Lower lobe of right lung (tissue), 2 donors: ENCODE measurements at regions not wholly inside any gene's neighbourhood (a gene's known extent, or its start where the extent isn't known, plus 50 kb on each side); places are given as distances from the start of the nearest gene placed in this dataset.

ENCODE experiments used
- ATAC-seq, 2 donors: fragments of 200-7000 bp; cut with Tn5 transposase; one replicate each; pipeline ENCODE4 v1.9.1; 2020 to 2022; ENCODE audit warnings: mild to moderate bottlenecking in 2 of 2, moderate library complexity in 2 of 2
- DNase-seq: peaks from one replicate; pipeline ENCODE4 v3.0.0-alpha.2; 2020
- H3K27ac ChIP-seq: fragments of 200-600 bp; one replicate; pipeline ENCODE4 v1.8.0; 2022
- H3K27me3 ChIP-seq: fragments of 200-600 bp; one replicate; pipeline ENCODE4 v1.8.0; 2022; ENCODE audit warnings: low read depth
- H3K36me3 ChIP-seq: fragments of 200-600 bp; one replicate; pipeline ENCODE4 v1.8.0; 2022; ENCODE audit warnings: mild to moderate bottlenecking
- H3K4me1 ChIP-seq: fragments of 200-600 bp; one replicate; pipeline ENCODE4 v1.8.0; 2022
- H3K4me3 ChIP-seq: fragments of 200-600 bp; one replicate; pipeline ENCODE4 v1.8.0; 2022; ENCODE audit warnings: mild to moderate bottlenecking
- H3K9me3 ChIP-seq: fragments of 200-600 bp; one replicate; pipeline ENCODE4 v1.8.0; 2022
- intact Hi-C: fragments of 100-400 bp; cut with DNase I; formaldehyde crosslinking; loops from one replicate; pipeline ENCODE4 v1.11.0; 2022
- TF ChIP-seq, protein P1 (sequence below): fragments of 200-600 bp; IDR thresholded peaks from one replicate; pipeline ENCODE4 v1.8.0; 2022; ENCODE audit warnings: antibody characterized with exemption, mild to moderate bottlenecking
- donor health status: DM: no; HTN: yes; CAD: no; lungs with severe emphysema.

DNA sequence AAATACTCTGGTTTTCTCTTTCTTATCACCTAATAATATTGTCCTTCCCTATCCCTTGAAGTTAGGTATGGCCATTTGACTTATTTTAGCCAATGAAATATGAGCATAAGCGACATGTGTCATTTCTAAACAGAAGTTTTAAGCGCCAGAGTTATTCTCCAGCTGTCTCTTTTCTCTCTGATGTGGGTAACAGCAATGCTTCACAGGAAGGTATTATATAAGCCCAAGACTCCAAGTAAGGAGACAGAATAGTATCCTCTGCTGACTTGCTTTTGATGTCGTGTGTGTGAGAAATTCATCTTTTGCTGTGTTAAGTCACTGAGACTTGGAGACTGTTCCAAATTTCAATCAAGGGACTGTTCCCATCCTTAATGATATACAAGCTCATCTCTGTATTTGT is 224.6 kb upstream of the NECTIN3 start:
- TF ChIP-seq, protein P1, sequence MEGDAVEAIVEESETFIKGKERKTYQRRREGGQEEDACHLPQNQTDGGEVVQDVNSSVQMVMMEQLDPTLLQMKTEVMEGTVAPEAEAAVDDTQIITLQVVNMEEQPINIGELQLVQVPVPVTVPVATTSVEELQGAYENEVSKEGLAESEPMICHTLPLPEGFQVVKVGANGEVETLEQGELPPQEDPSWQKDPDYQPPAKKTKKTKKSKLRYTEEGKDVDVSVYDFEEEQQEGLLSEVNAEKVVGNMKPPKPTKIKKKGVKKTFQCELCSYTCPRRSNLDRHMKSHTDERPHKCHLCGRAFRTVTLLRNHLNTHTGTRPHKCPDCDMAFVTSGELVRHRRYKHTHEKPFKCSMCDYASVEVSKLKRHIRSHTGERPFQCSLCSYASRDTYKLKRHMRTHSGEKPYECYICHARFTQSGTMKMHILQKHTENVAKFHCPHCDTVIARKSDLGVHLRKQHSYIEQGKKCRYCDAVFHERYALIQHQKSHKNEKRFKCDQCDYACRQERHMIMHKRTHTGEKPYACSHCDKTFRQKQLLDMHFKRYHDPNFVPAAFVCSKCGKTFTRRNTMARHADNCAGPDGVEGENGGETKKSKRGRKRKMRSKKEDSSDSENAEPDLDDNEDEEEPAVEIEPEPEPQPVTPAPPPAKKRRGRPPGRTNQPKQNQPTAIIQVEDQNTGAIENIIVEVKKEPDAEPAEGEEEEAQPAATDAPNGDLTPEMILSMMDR: no peak
- intact Hi-C loops: no loop called here
- H3K27ac ChIP-seq: no peak overlapping the region
- H3K36me3 ChIP-seq: no peaks in the 10 kb centered on the region
- H3K4me3 ChIP-seq: no peak overlapping the region
- no peaks in the 10 kb centered on the region for H3K27me3 ChIP-seq
- H3K4me1 ChIP-seq: no peaks in the 10 kb centered on the region
- DNase-seq (no peak), ATAC-seq (no peak)
- H3K9me3 ChIP-seq: no peaks in the 10 kb centered on the region

DNA sequence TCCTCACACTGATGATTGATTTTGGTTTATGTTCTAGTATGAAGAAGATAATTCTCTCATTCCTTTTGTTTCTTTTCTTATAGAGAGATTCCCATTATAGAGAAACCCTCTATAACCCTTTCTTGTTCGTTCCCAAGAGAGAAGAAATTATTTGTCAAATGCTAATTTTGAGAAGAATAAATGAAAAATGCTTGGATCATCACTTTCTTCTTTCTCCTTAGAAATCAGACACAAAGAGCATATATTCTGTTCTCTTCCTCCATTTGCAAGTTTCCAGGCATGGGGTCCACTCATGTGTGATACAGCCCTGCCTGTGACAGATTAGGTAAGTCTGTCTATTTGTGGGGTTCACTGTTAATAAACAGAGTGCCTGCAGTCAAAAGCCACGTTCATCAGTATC is 222.6 kb upstream of the NECTIN3 start:
- DNase-seq (no peak), ATAC-seq (no peak)
- intact Hi-C loops: no loop called here
- TF ChIP-seq, protein P1: no peak
- no peak overlapping the region for H3K27ac ChIP-seq
- H3K27me3 ChIP-seq: no peaks in the 10 kb centered on the region
- H3K36me3 ChIP-seq: no peaks in the 10 kb centered on the region
- H3K9me3 ChIP-seq: no peaks in the 10 kb centered on the region
- H3K4me1 ChIP-seq: no peaks in the 10 kb centered on the region
- no peak overlapping the region for H3K4me3 ChIP-seq

DNA sequence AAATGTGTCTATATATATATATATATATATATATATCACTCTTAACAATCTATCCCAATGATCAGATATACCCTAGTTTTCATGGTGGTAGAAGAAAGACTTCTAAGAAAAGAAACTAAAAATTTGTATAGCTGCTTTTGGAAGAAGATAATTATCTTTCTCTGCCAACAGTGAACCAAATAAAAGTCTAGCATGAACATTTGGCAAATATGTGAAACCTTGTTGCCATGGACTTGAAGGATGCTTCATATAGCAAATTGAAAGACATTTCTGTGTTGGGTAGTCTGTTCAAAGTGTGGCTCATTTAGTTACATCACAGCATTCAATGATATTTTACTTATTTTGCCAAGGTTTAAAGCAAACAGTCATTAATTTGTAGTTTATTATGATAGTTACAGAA is 219.9 kb upstream of the NECTIN3 start:
- H3K27ac ChIP-seq: no peak overlapping the region
- H3K4me1 ChIP-seq: no peaks in the 10 kb centered on the region
- no peaks in the 10 kb centered on the region for H3K9me3 ChIP-seq
- no peak for ATAC-seq
- H3K36me3 ChIP-seq: no peaks in the 10 kb centered on the region
- TF ChIP-seq, protein P1: no peak
- H3K27me3 ChIP-seq: no peaks in the 10 kb centered on the region
- intact Hi-C loops: no loop called here
- no peak for DNase-seq
- no peak overlapping the region for H3K4me3 ChIP-seq

DNA sequence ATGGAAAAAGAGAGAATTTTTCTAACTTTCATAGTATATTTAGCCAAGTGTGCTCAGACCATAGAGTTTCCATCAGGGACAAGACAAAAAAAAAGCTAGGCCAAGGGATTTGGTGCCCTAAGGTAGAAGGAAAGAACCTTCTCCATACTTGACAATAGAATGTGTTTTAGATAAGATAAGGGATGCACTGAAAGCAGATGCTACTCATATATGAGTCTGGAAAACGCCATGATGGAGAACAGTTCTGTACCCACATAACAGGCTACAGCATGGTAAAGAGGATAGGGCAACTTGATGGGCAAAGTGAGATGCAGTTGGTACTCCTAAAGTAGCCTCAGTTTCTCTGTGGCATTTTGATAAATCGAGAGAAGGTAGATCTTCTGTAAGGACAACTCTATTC is 216.4 kb upstream of the NECTIN3 start:
- no peak for ATAC-seq
- no peaks in the 10 kb centered on the region for H3K4me1 ChIP-seq
- H3K36me3 ChIP-seq: no peaks in the 10 kb centered on the region
- intact Hi-C loops: no loop called here
- no peak for DNase-seq
- H3K9me3 ChIP-seq: no peaks in the 10 kb centered on the region
- no peak overlapping the region for H3K27ac ChIP-seq
- no peaks in the 10 kb centered on the region for H3K27me3 ChIP-seq
- H3K4me3 ChIP-seq: no peak overlapping the region
- TF ChIP-seq, protein P1: no peak

DNA sequence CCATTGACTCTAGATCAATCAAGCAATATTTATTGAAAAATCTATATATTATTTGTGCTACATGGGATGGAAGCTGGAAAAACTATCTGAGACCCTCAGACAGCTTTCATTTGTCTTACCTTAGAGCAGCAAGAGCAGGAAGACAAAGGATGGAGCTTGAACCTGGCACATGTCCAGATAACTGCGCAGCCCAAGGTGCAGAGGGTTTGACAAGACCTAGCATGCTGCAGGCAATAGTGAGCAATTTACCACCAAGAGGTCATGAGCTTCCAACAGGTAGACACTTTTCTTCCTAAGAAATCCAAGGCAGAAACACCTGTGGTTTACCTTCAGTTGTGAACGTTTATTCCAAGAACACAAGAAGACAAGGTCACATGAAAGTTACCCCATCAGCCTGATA is 214.7 kb upstream of the NECTIN3 start:
- TF ChIP-seq, protein P1: no peak
- DNase-seq: no peak
- intact Hi-C loops: no loop called here
- H3K9me3 ChIP-seq: no peaks in the 10 kb centered on the region
- no peaks in the 10 kb centered on the region for H3K27me3 ChIP-seq
- no peak overlapping the region for H3K4me3 ChIP-seq
- H3K36me3 ChIP-seq: no peaks in the 10 kb centered on the region
- ATAC-seq: no peak
- no peak overlapping the region for H3K27ac ChIP-seq
- H3K4me1 ChIP-seq: no peaks in the 10 kb centered on the region

DNA sequence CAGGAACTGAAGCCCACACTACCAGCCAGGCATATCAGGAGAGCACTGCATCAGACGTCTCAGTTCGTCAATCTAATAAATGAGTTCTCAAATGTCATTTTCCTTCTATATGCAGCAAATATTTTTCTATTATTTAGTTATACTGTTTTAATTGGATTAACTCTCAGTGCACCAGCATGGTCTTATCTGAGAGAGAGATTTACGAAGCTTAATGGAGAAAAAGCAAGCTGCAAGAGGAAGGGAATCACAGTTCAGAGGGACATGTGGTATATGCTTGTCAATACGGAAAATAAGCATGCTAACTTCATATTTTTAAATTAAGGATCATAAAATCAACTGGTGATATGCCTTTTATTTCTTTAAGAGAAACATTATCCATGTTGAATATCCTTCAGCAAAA is 213.1 kb upstream of the NECTIN3 start:
- Histone ChIP-seq H3K9me3 (no peaks in the 10 kb centered on the region), H3K4me1 (no peaks in the 10 kb centered on the region), H3K4me3 (no peak overlapping the region), H3K27ac (no peak overlapping the region), H3K36me3 (no peaks in the 10 kb centered on the region), H3K27me3 (no peaks in the 10 kb centered on the region)
- no peak for DNase-seq
- no peak for ATAC-seq
- intact Hi-C loops: no loop called here
- TF ChIP-seq, protein P1: no peak
